Rectal smooth muscle tissue (tissue), 1 donor: ENCODE measurements at regions not wholly inside any gene's neighbourhood (a gene's known extent, or its start where the extent isn't known, plus 50 kb on each side); places are given as distances from the start of the nearest gene placed in this dataset.
"Not testable (repeated sequence)": the region's sequence is repeated elsewhere in the genome, so short reads cannot be mapped to it uniquely, and the experiment has no call there.

ENCODE experiments used
- H3K27ac ChIP-seq: one replicate; pipeline ENCODE4 v1.7.0; 2013; ENCODE audit warnings: low read depth, low read length, inconsistent platforms
- H3K27me3 ChIP-seq: one replicate; pipeline ENCODE4 v1.7.0; 2013; ENCODE audit warnings: low read length; ENCODE audit not compliant: control insufficient read depth, insufficient read depth
- H3K36me3 ChIP-seq: one replicate; pipeline ENCODE4 v1.7.0; 2013; ENCODE audit warnings: low read length; ENCODE audit not compliant: control insufficient read depth, insufficient read depth
- H3K4me1 ChIP-seq: one replicate; pipeline ENCODE4 v1.7.0; 2013; ENCODE audit warnings: low read length; ENCODE audit not compliant: control insufficient read depth, insufficient read depth
- H3K4me3 ChIP-seq: one replicate; pipeline ENCODE4 v1.7.0; 2013; ENCODE audit warnings: low read length
- H3K9ac ChIP-seq: one replicate; pipeline ENCODE4 v1.7.0; 2013; ENCODE audit warnings: low read length

GRCh38 chr9:87201351-87201751, 254.0 kb upstream of the GAS1 start:
- H3K36me3 ChIP-seq = no peaks in the 10 kb centered on the region
- H3K27me3 ChIP-seq = no peaks in the 10 kb centered on the region
- no peak overlapping the region for H3K4me3 ChIP-seq
- H3K27ac ChIP-seq = no peak overlapping the region
- peaks cover 2% of the 10 kb centered on the region for H3K4me1 ChIP-seq
- no peak overlapping the region for H3K9ac ChIP-seq

- H3K27ac ChIP-seq = no peak overlapping the region
- H3K27me3 ChIP-seq = no peaks in the 10 kb centered on the region
- no peaks in the 10 kb centered on the region for H3K36me3 ChIP-seq
- H3K9ac ChIP-seq = no peak overlapping the region
- H3K4me3 ChIP-seq = no peak overlapping the region
- H3K4me1 ChIP-seq = peaks cover 2% of the 10 kb centered on the region
These were observed 258.9 kb upstream of the GAS1 start for GRCh38 chr9:87206064-87206661.

- not testable (repeated sequence) for H3K4me3 ChIP-seq, H3K36me3 ChIP-seq, H3K27me3 ChIP-seq, H3K4me1 ChIP-seq, H3K9ac ChIP-seq, H3K27ac ChIP-seq
These were observed 263.4 kb upstream of the GAS1 start for GRCh38 chr9:87210658-87211057.

GRCh38 chr9:87211669-87212068, 264.4 kb upstream of the GAS1 start:
- Histone ChIP-seq H3K9ac (no peak overlapping the region), H3K27ac (no peak overlapping the region), H3K36me3 (no peaks in the 10 kb centered on the region), H3K27me3 (no peaks in the 10 kb centered on the region), H3K4me3 (no peak overlapping the region), H3K4me1 (no peaks in the 10 kb centered on the region)

- H3K4me1 ChIP-seq = no peaks in the 10 kb centered on the region
- no peaks in the 10 kb centered on the region for H3K36me3 ChIP-seq
- no peak overlapping the region for H3K4me3 ChIP-seq
- no peak overlapping the region for H3K27ac ChIP-seq
- no peak overlapping the region for H3K9ac ChIP-seq
- no peaks in the 10 kb centered on the region for H3K27me3 ChIP-seq
These were observed 265.3 kb upstream of the GAS1 start for GRCh38 chr9:87212605-87213021.

GRCh38 chr9:87213948-87214347, 266.6 kb upstream of the GAS1 start:
- no peaks in the 10 kb centered on the region for H3K4me1 ChIP-seq

GRCh38 chr9:87214991-87215390, 267.7 kb upstream of the GAS1 start:
- no peaks in the 10 kb centered on the region for H3K4me1 ChIP-seq
- no peaks in the 10 kb centered on the region for H3K27me3 ChIP-seq
- H3K27ac ChIP-seq = no peak overlapping the region
- no peak overlapping the region for H3K9ac ChIP-seq
- no peak overlapping the region for H3K4me3 ChIP-seq
- H3K36me3 ChIP-seq = no peaks in the 10 kb centered on the region

More at GRCh38 chr9:87213948-87214347, 266.6 kb upstream of the GAS1 start:
- Histone ChIP-seq H3K27ac (no peak overlapping the region), H3K9ac (no peak overlapping the region), H3K27me3 (no peaks in the 10 kb centered on the region), H3K4me3 (no peak overlapping the region), H3K36me3 (no peaks in the 10 kb centered on the region)

- Histone ChIP-seq H3K36me3 (no peaks in the 10 kb centered on the region), H3K27me3 (no peaks in the 10 kb centered on the region), H3K9ac (no peak overlapping the region), H3K4me1 (no peaks in the 10 kb centered on the region), H3K27ac (no peak overlapping the region), H3K4me3 (no peak overlapping the region)
These were observed 268.7 kb upstream of the GAS1 start for GRCh38 chr9:87216036-87216435.

- no peak overlapping the region for H3K27ac ChIP-seq
- no peaks in the 10 kb centered on the region for H3K27me3 ChIP-seq
- H3K36me3 ChIP-seq = no peaks in the 10 kb centered on the region
- no peak overlapping the region for H3K4me3 ChIP-seq
- H3K9ac ChIP-seq = no peak overlapping the region
- H3K4me1 ChIP-seq = no peaks in the 10 kb centered on the region
These were observed 269.7 kb upstream of the GAS1 start for GRCh38 chr9:87216897-87217455.

GRCh38 chr9:87223392-87224246, 274.0 kb upstream of the DAPK1 start:
- Histone ChIP-seq H3K9ac (no peak overlapping the region), H3K36me3 (no peaks in the 10 kb centered on the region), H3K27me3 (no peaks in the 10 kb centered on the region), H3K27ac (no peak overlapping the region), H3K4me3 (no peak overlapping the region), H3K4me1 (no peaks in the 10 kb centered on the region)

- Histone ChIP-seq H3K9ac (no peak overlapping the region), H3K4me1 (no peaks in the 10 kb centered on the region), H3K27ac (no peak overlapping the region), H3K4me3 (no peak overlapping the region), H3K36me3 (no peaks in the 10 kb centered on the region), H3K27me3 (no peaks in the 10 kb centered on the region)
These were observed 270.8 kb upstream of the DAPK1 start for GRCh38 chr9:87226896-87227295.

GRCh38 chr9:87227456-87227855, 270.2 kb upstream of the DAPK1 start:
- Histone ChIP-seq H3K36me3 (no peaks in the 10 kb centered on the region), H3K27ac (no peak overlapping the region), H3K4me1 (no peaks in the 10 kb centered on the region), H3K9ac (no peak overlapping the region), H3K27me3 (no peaks in the 10 kb centered on the region), H3K4me3 (no peak overlapping the region)
